ENCODE measurements at regions not wholly inside any gene's neighbourhood (a gene's known extent, or its start where the extent isn't known, plus 50 kb on each side); places are given as distances from the start of the nearest gene placed in this dataset.
"Not testable (repeated sequence)": the region's sequence is repeated elsewhere in the genome, so short reads cannot be mapped to it uniquely, and the experiment has no call there.

DNA sequence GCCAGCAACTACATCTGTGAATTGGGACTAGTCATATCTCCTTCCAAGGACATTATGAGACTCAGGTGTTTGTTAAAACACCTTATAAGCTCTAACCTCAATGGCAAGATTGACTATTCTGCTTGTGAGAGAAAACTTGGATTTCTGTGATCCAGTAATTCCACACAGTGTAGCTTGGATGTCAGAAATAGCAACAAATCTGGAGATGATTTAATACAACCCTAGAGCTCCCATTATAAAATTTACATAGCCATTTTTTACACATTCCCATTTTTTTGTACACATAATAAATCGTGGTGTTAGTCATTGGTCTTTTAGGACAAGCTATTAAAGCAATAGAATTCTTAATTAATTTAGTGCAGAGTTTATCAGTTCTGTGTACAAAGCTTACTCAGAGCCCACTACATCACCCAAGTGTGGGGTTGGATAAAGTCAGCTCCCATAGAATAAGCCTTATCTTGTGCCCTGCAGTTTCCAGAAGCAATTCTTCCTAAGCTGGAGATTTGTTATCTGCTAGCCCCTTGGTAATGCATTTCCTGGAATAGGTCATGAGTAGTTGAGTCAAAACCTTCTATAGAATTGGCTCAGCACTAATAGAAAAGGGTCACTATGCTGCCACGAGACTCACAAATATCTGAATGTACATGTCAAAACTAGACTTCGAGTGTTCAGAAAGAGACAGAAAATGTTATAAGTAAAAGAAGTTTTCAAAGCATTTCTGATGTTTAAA lies 434.0 kb upstream of the RUNX1 start:
- DNase-seq, result no peak

DNA sequence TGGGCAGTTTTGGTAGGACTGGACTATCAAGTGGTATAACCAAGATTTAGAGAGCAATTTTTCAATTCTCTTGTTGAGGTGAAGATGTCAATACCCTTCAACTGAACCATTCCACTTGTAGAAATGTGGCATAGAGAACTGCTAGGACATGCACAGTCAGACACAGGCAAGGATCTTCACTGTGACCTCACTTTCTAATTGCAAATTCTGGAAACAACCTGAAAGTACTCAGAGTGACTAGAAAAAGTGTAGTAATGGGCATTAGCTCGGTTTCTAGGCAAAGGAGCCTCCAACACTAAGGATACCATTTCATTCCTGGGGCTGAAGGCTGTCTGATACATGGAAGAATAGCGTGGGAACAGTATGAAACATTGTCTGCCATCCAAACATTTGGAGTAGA lies 433.0 kb upstream of the RUNX1 start:
- no peak for DNase-seq

DNA sequence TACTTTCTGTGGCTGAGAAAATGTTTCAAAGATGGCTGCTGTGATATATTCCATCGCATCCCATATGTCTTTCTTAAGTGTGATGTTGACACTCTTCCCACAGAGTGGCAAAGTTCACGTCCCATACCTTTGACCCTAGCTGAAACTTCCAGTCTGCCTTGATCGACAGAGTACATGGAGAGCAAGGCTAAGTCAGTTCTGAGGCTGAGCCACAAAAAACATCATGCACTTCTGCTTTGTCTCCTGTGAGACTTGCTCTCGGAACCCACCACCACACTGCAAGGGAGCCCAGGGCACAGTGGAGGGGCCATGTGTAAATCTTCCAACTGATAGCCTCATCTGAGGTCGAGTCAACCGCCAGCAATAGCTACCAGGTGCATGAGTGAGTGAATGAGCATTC lies 431.9 kb upstream of the RUNX1 start:
- DNase-seq, result no peak

DNA sequence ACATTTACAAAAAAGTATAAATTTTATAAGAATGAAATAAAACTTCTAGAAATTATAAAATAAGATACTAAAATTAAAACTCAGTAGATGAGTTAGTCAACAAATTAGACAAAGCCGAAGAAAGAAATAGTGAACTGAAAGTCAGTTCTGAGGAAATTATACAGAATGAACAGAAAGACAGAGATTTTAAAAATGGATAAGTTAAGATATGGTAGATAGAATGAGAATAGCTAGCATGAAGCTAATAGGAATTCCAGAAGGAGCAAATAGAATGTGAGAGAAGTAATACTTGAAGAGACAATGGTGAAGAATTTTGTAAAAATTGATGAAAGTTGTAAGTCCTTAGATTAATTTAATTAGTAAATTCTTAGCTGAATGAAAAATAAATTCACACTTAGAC lies 430.4 kb upstream of the RUNX1 start:
- DNase-seq, result no peak

DNA sequence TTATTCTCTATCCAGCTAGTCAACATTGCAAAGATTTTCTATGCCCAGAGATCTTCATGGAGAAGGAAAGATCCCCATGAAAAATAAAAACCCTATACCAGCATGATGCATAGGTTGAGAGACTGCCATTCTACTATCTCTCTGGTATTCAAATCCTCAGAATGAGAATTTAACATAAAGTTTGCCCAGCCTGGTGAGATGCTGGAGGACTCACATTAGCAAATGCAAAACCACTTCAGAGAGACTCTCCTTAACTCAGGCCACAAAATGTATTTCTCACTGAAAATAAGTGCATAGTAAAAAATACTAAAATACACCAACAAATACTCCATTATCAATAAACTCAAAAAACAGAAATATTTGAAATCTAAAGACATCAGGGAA lies 430.0 kb upstream of the RUNX1 start:
- DNase-seq, result no peak

DNA sequence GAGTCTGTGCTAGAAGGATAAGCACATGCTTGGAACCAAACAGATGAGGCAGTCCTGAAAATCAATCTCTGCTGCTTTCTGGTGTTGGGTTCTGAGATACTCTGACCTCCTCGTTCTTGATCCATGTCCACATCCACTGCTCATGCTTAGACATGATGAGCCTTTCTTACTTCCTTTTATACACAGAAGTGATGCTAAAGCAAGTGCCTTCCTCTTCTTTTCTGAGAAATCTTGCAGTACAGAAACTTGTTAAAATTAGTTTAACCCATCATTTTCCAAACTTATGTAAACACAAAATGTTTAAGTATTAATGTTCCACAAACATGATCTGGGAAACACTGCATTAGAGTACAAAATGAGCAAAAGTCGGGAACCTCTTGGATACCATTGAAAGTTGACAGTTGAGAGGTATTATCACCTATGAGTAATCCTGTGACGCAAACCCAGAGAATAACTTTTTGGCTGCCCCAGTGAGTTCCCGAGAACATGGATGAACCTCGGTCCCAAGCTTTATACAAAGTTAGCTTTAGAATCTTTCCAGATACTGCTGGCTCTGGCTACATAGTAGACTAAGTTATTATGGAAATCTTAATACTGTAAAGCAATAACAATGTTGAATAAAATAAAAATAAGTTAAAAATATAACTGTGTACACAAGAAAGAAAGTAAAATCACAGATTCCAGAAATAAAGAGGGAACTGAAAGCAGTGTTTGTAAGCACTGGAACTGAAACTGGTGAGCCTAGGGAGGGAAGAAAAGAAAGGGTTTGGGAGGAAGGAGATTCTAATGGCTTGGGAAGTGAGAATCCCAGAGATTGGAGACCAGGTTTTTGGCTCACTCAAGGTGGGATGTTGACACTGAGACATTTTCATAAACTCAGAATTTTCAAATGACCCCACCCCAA lies 429.3 kb upstream of the RUNX1 start:
- no peak for DNase-seq

DNA sequence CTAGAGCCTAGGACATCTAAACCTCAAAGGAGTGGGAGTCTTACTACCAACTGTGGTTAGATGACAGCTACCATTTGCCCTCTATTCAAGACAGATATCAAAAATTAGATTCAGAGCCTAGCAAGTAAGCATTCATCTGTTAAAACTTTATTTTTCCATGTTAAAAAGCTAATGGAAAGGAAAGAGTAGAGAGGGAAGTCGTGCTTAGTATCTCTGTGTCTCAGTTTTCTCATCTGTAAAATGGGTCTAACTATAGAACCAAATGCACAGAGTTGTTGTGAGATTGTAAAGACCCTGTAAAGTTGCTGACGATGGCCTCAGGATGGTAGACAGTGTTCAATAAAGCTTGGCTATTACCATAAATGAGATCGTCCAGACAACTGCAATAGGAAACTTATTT lies 428.5 kb upstream of the RUNX1 start:
- DNase-seq, result no peak

DNA sequence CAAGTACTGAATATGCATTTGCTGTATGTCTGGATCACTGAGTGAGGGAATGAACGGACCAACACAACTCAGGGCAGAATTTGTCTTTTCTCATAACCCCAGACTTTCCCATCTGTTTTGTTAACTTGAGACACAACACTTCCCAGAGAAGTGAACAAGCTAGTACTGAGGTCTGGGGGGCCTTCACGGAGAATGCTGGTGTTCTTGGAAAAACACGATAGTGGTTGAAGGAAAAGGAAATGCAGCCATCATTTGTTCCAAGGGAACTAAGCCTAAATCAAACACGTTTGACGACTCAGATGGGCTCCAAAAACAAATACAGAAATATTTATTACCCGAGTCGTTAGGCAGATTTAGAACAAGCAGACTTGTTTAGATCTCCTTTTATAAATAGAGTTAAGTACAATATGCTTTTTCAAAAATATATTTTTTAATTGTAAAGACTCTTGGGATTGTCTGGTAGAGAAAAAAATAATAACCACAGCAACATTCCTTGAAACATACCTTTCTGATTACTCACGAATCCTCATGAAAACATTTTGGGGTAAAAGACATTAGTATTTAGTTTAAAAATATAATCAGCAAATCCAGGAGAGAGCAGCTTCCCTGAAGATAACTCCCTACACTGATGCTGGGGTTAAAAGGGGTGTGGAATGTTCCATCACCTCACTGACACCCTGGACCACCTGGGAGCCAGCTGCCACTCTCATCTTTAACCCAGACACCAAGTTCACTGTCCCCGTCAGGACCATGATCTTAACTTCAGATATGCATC lies 427.7 kb upstream of the RUNX1 start:
- DNase-seq, result no peak

DNA sequence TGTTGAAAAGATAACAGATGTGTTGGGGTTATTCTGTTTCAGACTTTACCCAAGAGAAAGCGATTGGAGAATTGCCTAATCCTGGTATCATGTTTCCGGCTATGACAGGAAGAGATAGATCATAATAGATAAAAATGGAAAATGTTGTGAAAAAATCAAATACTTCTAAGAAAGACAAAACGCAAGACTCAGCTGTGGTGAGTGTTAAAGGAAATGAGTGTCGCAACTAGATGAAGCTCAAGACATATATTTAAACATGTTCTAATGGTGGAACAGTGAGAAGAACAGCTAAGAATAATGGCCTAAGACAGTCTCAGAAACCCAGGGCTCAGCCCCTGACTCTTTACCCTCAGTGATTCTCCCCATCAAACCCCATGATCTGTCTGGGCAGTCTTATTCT lies 426.7 kb upstream of the RUNX1 start:
- no peak for DNase-seq

DNA sequence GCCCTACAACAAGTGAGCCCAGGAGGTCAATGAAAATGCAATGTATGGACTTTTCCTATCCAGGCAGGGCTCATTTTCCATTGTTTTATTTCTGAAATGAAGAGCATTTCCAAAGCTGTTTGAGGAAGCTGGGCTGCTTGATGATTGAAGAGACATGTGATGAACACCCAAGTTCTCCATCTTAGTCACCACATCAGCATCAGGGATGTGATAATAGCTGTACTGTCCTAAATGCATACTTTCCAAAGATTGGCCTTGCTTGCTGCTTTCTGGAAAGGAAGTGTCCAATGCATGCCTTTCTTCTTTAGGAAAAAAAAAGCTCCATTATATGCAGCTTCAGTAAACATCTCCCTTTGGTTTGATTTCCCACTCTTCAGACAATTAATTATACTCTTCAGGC lies 425.9 kb upstream of the RUNX1 start:
- no peak for DNase-seq

DNA sequence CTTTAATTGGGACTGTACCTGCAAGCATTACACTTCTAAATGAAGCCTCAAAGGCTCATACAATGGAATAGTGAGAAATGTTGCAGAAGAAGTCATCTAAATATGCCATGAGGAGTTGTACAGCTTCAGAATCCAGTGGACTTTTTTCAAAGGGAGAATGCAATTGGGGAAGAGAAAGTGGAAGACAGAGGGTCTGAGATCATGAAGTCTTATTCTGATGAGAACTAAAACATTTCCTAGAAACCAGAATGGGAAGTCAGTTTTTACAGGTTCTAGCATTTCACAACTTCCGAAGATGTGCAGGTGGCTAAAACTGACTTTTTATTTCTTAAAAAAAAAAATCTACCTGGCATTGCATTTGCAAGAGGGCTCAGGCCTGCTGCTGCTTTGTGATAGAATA lies 424.4 kb upstream of the RUNX1 start:
- no peak for DNase-seq

DNA sequence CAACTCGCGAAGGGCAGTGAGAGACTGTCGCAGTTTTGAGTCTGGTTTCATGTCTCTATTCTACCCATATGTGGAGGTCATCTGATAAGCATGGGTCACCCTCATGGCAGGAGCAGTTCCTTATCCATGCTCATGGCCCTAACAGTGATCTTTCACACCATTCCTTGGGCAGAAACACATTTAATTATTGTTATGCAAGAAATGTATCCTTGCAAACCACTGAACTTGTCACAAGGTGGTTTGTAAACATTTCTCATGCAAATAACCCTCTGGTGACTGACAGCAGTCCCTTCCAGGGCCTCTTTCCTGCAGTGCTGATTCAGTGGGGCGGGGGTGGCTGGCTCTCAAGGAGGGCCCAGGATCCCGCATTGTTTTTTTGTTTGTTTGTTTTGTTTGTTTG lies 421.4 kb upstream of the RUNX1 start:
- DNase-seq, result no peak

DNA sequence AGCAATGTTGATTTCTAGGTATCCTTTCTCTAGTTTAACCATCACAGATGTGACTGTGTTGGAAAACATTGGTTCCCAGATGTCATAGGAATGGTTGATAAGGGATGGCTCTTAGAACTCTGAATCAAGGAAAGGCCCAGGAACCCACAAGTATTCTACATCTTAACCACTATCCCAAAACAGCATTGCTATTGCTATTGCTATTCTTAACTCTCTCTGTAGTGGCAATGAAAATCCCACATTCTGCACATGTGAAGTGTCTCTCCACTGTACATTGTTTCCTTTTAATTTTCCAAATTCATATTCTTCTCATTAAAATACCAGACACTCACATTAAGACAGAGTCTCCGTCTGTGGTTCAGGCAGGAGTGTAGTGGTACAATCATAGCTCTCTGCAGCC lies 420.4 kb upstream of the RUNX1 start:
- no peak for DNase-seq

DNA sequence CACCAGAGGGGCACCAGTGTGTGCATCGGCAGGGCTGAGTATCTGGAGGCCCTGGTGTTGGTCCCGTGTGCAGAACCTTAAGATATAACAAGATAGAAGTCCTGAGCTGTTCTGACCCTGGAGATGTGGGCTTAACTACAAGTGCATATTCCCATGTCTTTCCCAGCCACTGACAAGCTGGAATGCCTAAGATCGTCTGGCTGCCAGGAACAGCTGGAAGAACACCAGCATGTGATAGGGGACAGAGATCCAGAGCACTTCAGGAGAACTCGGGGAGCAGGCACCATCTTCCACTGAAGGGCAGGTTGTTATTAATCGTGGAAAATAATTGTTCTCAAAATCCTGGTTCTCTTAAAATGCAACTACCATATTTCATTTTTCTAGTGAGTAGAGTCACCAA lies 419.9 kb upstream of the RUNX1 start:
- DNase-seq, result no peak

DNA sequence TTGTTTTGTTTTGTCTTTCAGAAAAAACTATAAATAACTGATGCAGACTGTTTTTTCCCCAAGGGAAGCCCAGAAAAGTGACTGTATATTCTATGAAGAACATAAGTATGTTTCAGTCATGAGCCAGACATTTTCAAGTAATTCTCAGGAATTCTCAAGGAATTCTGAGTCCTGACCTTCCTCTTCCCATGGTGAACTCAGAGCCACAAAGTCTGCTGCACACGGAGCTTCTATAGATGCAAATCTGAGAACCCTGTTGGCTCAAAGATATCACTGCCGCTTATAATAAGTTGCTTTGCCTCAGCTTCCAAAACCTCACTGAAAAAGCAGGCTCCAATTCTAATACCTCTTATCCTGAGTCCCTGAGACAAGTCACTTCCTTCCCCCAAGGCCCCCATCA lies 418.5 kb upstream of the RUNX1 start:
- no peak for DNase-seq

DNA sequence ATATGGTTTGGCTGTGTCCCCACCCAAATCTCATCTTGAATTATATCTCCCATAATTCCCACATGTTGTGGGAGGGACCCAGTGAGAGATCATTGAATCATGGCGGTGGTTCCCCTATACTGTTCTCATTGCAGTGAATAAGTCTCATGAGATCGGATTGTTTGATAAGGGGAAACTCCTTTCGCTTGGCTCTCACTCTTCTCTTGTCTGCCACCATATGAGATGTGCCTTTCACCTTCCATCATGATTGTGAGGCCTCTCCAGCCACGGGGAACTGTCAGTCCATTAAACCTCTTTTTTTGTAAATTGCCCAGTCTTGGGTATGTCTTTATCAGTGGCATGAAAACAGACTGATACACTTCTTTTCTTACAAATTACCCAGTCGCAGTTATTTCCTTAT lies 417.6 kb upstream of the RUNX1 start:
- not testable (repeated sequence) for DNase-seq

DNA sequence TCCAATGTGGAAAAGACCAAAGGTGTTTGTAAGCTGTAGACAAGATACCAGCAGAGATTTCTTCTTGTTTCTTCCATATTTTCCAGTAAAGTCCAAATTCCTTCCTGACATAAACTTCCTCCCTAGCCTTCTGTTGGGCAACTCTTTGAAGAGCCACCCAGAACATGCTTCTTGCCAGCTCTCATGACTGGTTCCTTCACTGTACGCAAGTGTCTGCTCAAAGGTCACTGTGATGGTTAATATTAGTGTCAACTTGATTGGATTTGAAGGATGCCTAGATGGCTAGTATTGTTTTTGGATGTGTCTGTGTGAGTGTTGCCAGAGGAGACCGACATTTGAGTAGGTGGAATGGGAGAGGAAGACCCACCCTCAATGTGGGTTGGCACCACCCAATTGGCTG lies 416.6 kb upstream of the RUNX1 start:
- no peak for DNase-seq

DNA sequence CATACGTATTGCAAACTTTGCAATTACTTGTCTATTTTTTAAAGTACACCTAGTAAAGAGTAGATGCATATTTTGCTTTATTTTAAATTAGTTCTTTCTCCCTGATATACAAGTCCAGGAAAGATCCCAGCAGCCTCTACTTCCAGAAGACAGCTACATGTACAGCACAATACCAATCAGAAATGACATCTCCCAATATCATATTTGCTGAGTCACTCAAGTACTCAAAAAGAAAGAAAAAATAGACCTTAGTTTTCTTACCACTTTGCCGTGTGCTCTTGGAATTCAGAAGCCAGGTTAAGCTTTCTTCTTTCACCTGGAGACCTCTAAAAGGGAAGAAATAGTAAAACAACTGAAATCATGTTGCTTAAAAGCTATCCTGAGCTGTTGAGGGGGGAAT lies 412.6 kb upstream of the RUNX1 start:
- DNase-seq, result no peak

DNA sequence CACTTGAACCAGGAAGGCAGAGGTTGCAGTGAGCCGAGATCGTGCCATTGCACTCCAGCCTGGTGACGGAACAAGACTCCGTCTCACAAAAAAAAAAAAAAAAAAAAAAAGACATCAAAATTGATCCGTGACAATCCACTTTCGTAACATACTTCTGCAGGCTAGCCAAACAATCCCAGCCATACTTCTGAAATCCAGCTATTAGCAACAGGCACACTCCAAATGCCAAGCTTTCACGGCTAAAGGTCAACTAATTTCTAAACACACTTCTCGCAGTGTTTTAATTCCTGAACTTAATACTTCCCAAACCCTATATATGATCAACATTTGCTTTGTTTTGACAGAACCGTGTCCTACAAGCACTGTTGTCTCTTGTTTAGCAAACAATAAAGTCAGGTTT lies 411.3 kb upstream of the RUNX1 start:
- DNase-seq, result no peak

DNA sequence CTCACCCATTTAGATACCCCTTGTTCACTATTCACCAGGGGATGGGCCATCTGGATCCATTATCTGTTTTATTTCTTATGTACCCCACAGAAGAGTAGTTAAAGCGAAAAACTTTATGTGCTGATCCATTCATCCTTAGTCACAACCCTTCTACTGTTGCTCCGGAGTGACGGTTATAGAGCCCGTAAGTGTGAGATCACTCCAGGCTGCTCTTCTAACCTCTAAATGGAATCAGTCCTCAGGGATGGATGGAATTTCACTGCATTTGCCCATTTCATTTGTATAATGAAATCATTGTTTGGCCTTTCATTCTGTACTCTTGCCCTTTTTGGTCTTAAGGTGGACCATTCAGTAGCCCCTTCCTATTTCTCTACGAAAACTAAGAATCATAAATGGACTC lies 409.3 kb upstream of the RUNX1 start:
- no peak for DNase-seq

DNA sequence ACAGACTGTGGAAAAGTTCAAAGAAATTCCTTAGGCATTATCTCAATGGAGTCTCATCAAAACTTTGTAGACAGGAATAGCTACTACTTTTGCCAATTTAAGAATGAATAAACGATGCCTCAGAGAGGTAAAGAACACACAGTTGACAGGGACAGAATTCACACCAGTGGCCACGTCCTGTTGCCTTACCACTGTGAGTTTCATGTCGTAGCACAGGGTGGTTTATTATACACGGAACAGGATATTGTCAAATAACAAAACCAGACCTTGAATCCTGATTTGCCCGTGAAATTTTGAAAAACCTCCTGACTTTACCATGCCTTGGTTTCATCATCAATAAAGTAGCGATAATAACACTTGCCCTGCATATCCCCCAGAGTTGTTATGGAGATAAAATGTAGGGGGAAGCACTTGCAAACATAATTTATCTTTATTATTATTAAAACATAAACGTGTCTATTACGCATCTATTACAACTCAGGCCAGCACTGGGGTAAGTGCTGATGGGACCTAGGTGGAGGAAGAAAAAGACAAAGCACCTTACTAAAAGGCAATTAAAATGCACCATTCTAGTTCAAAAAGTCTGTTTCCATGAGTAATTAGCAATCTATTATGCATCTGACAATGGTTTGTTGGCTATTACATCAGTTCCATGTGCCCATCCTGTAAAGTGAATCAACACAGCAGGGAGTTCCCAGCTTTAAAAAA lies 408.1 kb upstream of the RUNX1 start:
- no peak for DNase-seq

DNA sequence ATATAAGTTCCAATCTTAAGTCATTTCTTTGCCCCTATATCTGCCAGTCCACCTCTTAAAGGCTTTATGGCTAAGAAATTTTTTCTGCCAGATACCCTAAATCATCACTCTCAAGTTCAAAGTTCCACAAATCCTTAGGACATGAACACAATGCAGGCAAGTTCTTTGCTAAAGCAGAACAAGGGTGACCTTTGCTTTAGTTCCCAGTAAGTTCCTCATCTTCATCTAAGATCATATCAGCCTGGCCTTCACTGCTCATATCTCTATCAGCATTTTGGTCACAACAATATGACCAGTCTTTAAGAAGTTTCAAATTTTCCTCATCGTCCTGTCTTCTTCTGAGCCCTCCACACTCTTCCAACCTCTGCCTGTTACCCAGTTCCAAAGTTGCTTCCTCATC lies 402.2 kb upstream of the RUNX1 start:
- DNase-seq, result no peak

DNA sequence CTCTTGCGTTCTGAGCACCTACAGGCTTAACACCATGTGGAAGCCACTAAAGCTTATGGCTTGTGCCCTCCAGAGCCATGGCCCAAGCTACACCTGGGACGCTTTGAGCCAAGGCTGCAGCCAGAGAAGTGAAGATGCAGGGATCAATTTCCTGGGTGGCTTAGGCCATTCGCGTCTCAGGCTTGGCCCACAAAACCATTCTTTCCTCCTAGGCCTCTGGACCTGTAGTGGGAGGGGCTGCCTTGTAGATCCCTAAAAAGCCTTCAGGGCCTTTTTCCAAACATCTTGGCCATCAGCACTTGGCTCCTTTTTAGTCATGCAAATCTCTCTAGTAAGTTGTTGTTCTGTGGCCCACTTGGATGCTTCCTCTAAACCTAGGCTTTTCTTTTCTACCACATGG lies 401.7 kb upstream of the RUNX1 start:
- no peak for DNase-seq

Data from NCI-H774 (cell line).